B cell (primary cell): ENCODE measurements at regions not wholly inside any gene's neighbourhood (a gene's known extent, or its start where the extent isn't known, plus 50 kb on each side); places are given as distances from the start of the nearest gene placed in this dataset.

Source experiments
- ATAC-seq: fragments of 200-7000 bp; cut with Tn5 transposase; one replicate; pipeline ENCODE4 v1.10.0; 2021; ENCODE audit warnings: low read depth, mild to moderate bottlenecking, moderate number of reproducible peaks, moderate library complexity
- CTCF ChIA-PET: fragments of 350-600 bp; sonication (Branson Sonifier 250); formaldehyde crosslinking; loops from one replicate; lab custom pipeline; 2021; ENCODE audit warnings: antibody characterized with exemption, inconsistent platforms; lab: Charles Lee
- POLR2A ChIA-PET: fragments of 350-600 bp; sonication (Branson Sonifier 250); formaldehyde crosslinking; loops from one replicate; lab custom pipeline; 2021; ENCODE audit warnings: antibody characterized with exemption; lab: Charles Lee
- DNase-seq: peaks from one replicate; pipeline ENCODE4 v3.0.0; 2013
- H2AFZ ChIP-seq: 2 replicates; pipeline ENCODE4 v1.6.1; 2012; ENCODE audit warnings: mild to moderate bottlenecking, low read depth, low read length; ENCODE audit not compliant: insufficient read depth, poor library complexity, severe bottlenecking
- H3K27ac ChIP-seq, 2 donors: 1 replicate in 1 of 2; 2 replicates in 1 of 2; pipeline ENCODE4 v1.5.1; 2012 to 2013; ENCODE audit warnings: low read length in 2 of 2, mild to moderate bottlenecking in 2 of 2, moderate library complexity in 1 of 2
- H3K27me3 ChIP-seq, 4 experiments: fragments of 200-600 bp in 1 of 4; sonication (generic) in 1 of 4; replicated peaks in 1 of 4; 1 replicate in 2 of 4; 2 replicates in 2 of 4; pipeline versions ENCODE4 v1.6.1 to v1.7.0; 2013 to 2016; ENCODE audit warnings: low read length in 3 of 4, mild to moderate bottlenecking in 2 of 4, mixed read lengths in 1 of 4, moderate library complexity in 1 of 4; ENCODE audit not compliant: insufficient read depth in 4 of 4, control insufficient read depth in 3 of 4; ENCODE audit errors: control extremely low read depth in 1 of 4
- H3K36me3 ChIP-seq, 2 experiments: replicated peaks in 1 of 2; 1 replicate in 1 of 2; 2 replicates in 1 of 2; pipeline versions ENCODE4 v1.6.1 to v1.7.1; 2013; ENCODE audit warnings: low read length in 1 of 2; ENCODE audit not compliant: insufficient read depth in 2 of 2, control insufficient read depth in 1 of 2; ENCODE audit errors: control extremely low read depth in 1 of 2, extremely low read depth in 1 of 2
- H3K4me1 ChIP-seq, 2 donors: fragments of 200-600 bp in 1 of 2; sonication (generic) in 1 of 2; 1 replicate in 1 of 2; 2 replicates in 1 of 2; pipeline versions ENCODE4 v1.5.1 to v1.6.1; 2013 to 2017; ENCODE audit warnings: low read length in 2 of 2; ENCODE audit not compliant: control insufficient read depth in 2 of 2, insufficient read depth in 2 of 2
- H3K4me2 ChIP-seq: replicated peaks from 2 replicates; pipeline ENCODE3; 2012; ENCODE audit warnings: mild to moderate bottlenecking, low read depth, low read length; ENCODE audit not compliant: poor library complexity, severe bottlenecking
- H3K4me3 ChIP-seq, 5 experiments: fragments of 200-600 bp in 1 of 5; sonication (generic) in 1 of 5; 1 replicate in 3 of 5; 2 replicates in 2 of 5; pipeline versions ENCODE4 v1.5.1 to v1.7.0; 2011 to 2016; ENCODE audit warnings: low read length in 4 of 5, mild to moderate bottlenecking in 4 of 5, low read depth in 2 of 5, control low read depth in 1 of 5, moderate library complexity in 1 of 5; ENCODE audit not compliant: insufficient read depth in 1 of 5; ENCODE audit errors: control extremely low read depth in 1 of 5, extremely low read depth in 1 of 5
- H3K79me2 ChIP-seq: fragments of 200-600 bp; sonication (generic); one replicate; pipeline ENCODE4 v1.6.0; 2016; ENCODE audit warnings: low read length; ENCODE audit not compliant: control insufficient read depth, insufficient read depth
- H3K9ac ChIP-seq: fragments of 200-600 bp; sonication (generic); 2 replicates; pipeline ENCODE4 v1.6.1; 2017; ENCODE audit warnings: mild to moderate bottlenecking, low read length, moderate library complexity
- H3K9me3 ChIP-seq, 3 donors: one replicate each; pipeline versions ENCODE4 v1.6.1 to v1.7.1; 2013; ENCODE audit warnings: low read length in 2 of 3; ENCODE audit not compliant: control insufficient read depth in 2 of 3, insufficient read depth in 1 of 3; ENCODE audit errors: control extremely low read depth in 1 of 3
- H4K20me1 ChIP-seq: 2 replicates; pipeline ENCODE4 v1.6.0; 2012; ENCODE audit warnings: mild to moderate bottlenecking, low read length; ENCODE audit not compliant: insufficient read depth, control insufficient read depth, poor library complexity, severe bottlenecking
- H3K27ac Mint-ChIP-seq: one replicate; pipeline ENCODE4 v1.8.0; 2021; ENCODE audit warnings: mixed read lengths
- H3K27me3 Mint-ChIP-seq: one replicate; pipeline ENCODE4 v1.8.0; 2021; ENCODE audit warnings: mixed read lengths
- H3K4me1 Mint-ChIP-seq: one replicate; pipeline ENCODE4 v1.8.0; 2021; ENCODE audit warnings: mixed read lengths
- H3K4me3 Mint-ChIP-seq: one replicate; pipeline ENCODE4 v1.8.0; 2021; ENCODE audit warnings: mixed read lengths
- H3K9me3 Mint-ChIP-seq: one replicate; pipeline ENCODE4 v1.8.0; 2022; ENCODE audit warnings: mixed read lengths; ENCODE audit not compliant: insufficient read depth
- CTCF ChIP-seq: fragments of 200-600 bp; IDR thresholded peaks from one replicate; pipeline ENCODE4 v1.8.0; 2022; ENCODE audit warnings: antibody characterized with exemption, mild to moderate bottlenecking
- EZH2 ChIP-seq: IDR thresholded peaks from 2 replicates; pipeline ENCODE4 v1.6.1; 2012; ENCODE audit warnings: borderline replicate concordance, low read depth, mild to moderate bottlenecking, moderate library complexity, low read length; ENCODE audit not compliant: insufficient read depth, poor library complexity, severe bottlenecking
- WGBS: methylation state at CpG from one replicate; pipeline ENCODE4 v1.1.5; 2013; ENCODE audit warnings: missing lambda C conversion rate; ENCODE audit not compliant: insufficient coverage; 5-methylcytosine and 5-hydroxymethylcytosine counted together
- intact Hi-C: fragments of 100-400 bp; cut with micrococcal nuclease; formaldehyde crosslinking; loops from one replicate; pipeline ENCODE4 v1.10.0; 2022

DNA sequence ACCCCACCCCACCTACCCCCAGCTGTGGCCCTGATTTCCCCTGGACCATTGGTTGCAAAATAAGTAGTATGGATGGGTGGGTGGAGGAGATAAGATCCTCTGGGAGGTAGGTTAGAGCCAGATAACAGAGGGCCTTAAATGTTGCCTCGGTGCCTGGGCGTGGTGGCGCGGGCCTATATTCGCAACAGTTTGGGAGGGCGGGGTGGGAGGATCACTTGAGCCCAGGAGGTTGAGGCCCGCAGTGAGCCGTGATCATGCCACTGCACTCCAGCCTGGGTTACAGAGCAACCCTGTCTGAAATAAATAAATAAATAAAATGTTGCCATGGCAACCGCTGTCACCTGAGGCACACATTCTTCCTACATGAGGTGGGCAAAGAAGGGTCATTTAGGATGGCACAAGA lies 103.3 kb upstream of the GATA6 start:
- Histone ChIP-seq H3K27ac (no peak overlapping the region), H4K20me1 (no peaks in the 10 kb centered on the region), H3K9ac (no peak overlapping the region), H3K79me2 (no peaks in the 10 kb centered on the region), H2AFZ (no peak overlapping the region), H3K27me3 (peaks cover 0 to 2% (median 0%) of the 10 kb centered on the region in 4 experiments), H3K4me2 (no peak overlapping the region), H3K9me3 (peaks cover 0 to 7% (median 0%) of the 10 kb centered on the region in 3 donors), H3K4me3 (no peak overlapping the region), H3K4me1 (no peaks in the 10 kb centered on the region), H3K36me3 (no peaks in the 10 kb centered on the region)
- Mint-ChIP-seq H3K9me3 (no peaks in the 10 kb centered on the region), H3K4me3 (no peak overlapping the region), H3K27me3 (no peaks in the 10 kb centered on the region), H3K27ac (no peak overlapping the region), H3K4me1 (no peaks in the 10 kb centered on the region)
- 95% methylated on average over 6 of the region's 9 CpGs for WGBS
- no peak for ATAC-seq
- no peak for DNase-seq
- CTCF ChIA-PET, result no interaction called here
- TF ChIP-seq CTCF, result no peak
- TF ChIP-seq EZH2, result no peak
- POLR2A ChIA-PET, result no interaction called here
- intact Hi-C loops, result no loop called here

DNA sequence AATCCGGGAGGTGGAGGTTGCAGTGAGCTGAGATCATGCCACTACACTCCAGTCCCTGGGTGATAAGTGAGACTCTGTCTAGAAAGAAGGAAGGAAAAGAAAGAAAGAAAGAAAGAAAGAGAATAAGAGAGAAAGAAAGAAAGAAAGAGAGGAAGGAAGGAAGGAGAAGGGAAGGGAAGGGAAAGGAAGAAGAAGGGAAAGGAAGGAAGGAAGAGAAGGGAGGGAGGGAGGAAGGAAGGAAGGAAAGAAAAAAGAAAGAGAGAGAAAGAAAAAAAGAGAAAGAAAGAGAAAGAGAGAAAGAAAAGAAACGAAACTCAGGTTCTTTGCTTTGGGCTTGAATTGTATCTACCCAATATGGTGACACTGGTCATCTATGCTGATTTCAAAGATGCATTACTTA lies 102.3 kb upstream of the GATA6 start:
- Mint-ChIP-seq H3K27ac (no peak overlapping the region), H3K27me3 (no peaks in the 10 kb centered on the region), H3K9me3 (no peaks in the 10 kb centered on the region), H3K4me1 (no peaks in the 10 kb centered on the region), H3K4me3 (no peak overlapping the region)
- no CpG with 5 or more reads among the region's 2 CpGs for WGBS
- ChIA-PET CTCF (no interaction called here), POLR2A (no interaction called here)
- no peaks in the 10 kb centered on the region for H3K36me3 ChIP-seq
- ATAC-seq (no peak), DNase-seq (no peak)
- H4K20me1 ChIP-seq, result no peaks in the 10 kb centered on the region
- no peak overlapping the region for H2AFZ ChIP-seq
- H3K4me2 ChIP-seq, result no peak overlapping the region
- H3K27me3 ChIP-seq, result peaks cover 0 to 2% (median 0%) of the 10 kb centered on the region in 4 experiments
- intact Hi-C loops, result no loop called here
- TF ChIP-seq CTCF (no peak), EZH2 (no peak)
- no peaks in the 10 kb centered on the region for H3K4me1 ChIP-seq
- no peak overlapping the region for H3K9ac ChIP-seq
- H3K27ac ChIP-seq, result no peak overlapping the region
- peaks cover 0 to 7% (median 0%) of the 10 kb centered on the region in 3 donors for H3K9me3 ChIP-seq
- no peak overlapping the region for H3K4me3 ChIP-seq
- H3K79me2 ChIP-seq, result no peaks in the 10 kb centered on the region
